ENCODE measurements at regions not wholly inside any gene's neighbourhood (a gene's known extent, or its start where the extent isn't known, plus 50 kb on each side); places are given as distances from the start of the nearest gene placed in this dataset.

GRCh38 chr6:126174697-126175096, 165.2 kb upstream of the CENPW start:
- TF ChIP-seq CTCF (IDR thresholded peaks at IDR 0.05; ENCODE audit: low read length) = no peak
- no peak for TF ChIP-seq EZH2phosphoT487 (IDR thresholded peaks at IDR 0.05; ENCODE audit: low read length)
